Lower lobe of right lung (tissue), 2 donors: ENCODE measurements at regions not wholly inside any gene's neighbourhood (a gene's known extent, or its start where the extent isn't known, plus 50 kb on each side); places are given as distances from the start of the nearest gene placed in this dataset.

ENCODE experiments used
- ATAC-seq, 2 donors: fragments of 200-7000 bp; cut with Tn5 transposase; one replicate each; pipeline ENCODE4 v1.9.1; 2020 to 2022; ENCODE audit warnings: mild to moderate bottlenecking in 2 of 2, moderate library complexity in 2 of 2
- DNase-seq: peaks from one replicate; pipeline ENCODE4 v3.0.0-alpha.2; 2020
- H3K27ac ChIP-seq: fragments of 200-600 bp; one replicate; pipeline ENCODE4 v1.8.0; 2022
- H3K27me3 ChIP-seq: fragments of 200-600 bp; one replicate; pipeline ENCODE4 v1.8.0; 2022; ENCODE audit warnings: low read depth
- H3K36me3 ChIP-seq: fragments of 200-600 bp; one replicate; pipeline ENCODE4 v1.8.0; 2022; ENCODE audit warnings: mild to moderate bottlenecking
- H3K4me1 ChIP-seq: fragments of 200-600 bp; one replicate; pipeline ENCODE4 v1.8.0; 2022
- H3K4me3 ChIP-seq: fragments of 200-600 bp; one replicate; pipeline ENCODE4 v1.8.0; 2022; ENCODE audit warnings: mild to moderate bottlenecking
- H3K9me3 ChIP-seq: fragments of 200-600 bp; one replicate; pipeline ENCODE4 v1.8.0; 2022
- intact Hi-C: fragments of 100-400 bp; cut with DNase I; formaldehyde crosslinking; loops from one replicate; pipeline ENCODE4 v1.11.0; 2022
- TF ChIP-seq, protein P1 (sequence below): fragments of 200-600 bp; IDR thresholded peaks from one replicate; pipeline ENCODE4 v1.8.0; 2022; ENCODE audit warnings: antibody characterized with exemption, mild to moderate bottlenecking
- donor health status: DM: no; HTN: yes; CAD: no; lungs with severe emphysema.

DNA sequence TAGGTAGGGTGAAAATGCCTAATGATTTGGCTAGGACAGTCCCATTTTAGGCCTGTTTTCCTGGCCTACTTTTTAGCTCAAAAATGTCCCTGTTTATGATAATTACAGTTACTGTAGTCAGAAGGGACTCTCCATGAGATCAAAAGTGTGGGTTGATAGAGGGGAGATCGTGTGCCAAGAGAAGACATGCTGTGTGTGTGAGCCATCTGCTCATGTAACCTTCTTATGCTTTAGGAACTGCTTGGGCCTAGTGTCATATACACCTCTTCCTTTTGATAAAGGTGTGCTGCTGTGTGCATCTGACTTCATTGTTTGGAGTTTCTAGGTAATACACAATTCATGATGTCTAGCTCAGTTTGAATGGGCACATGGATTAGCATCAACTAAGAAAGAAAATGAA is 786.5 kb downstream of the PDCD6IP start:
- TF ChIP-seq, protein P1, sequence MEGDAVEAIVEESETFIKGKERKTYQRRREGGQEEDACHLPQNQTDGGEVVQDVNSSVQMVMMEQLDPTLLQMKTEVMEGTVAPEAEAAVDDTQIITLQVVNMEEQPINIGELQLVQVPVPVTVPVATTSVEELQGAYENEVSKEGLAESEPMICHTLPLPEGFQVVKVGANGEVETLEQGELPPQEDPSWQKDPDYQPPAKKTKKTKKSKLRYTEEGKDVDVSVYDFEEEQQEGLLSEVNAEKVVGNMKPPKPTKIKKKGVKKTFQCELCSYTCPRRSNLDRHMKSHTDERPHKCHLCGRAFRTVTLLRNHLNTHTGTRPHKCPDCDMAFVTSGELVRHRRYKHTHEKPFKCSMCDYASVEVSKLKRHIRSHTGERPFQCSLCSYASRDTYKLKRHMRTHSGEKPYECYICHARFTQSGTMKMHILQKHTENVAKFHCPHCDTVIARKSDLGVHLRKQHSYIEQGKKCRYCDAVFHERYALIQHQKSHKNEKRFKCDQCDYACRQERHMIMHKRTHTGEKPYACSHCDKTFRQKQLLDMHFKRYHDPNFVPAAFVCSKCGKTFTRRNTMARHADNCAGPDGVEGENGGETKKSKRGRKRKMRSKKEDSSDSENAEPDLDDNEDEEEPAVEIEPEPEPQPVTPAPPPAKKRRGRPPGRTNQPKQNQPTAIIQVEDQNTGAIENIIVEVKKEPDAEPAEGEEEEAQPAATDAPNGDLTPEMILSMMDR = no peak
- Histone ChIP-seq H3K27me3 (no peaks in the 10 kb centered on the region), H3K4me3 (no peak overlapping the region), H3K9me3 (no peaks in the 10 kb centered on the region), H3K27ac (no peak overlapping the region), H3K4me1 (no peaks in the 10 kb centered on the region), H3K36me3 (no peaks in the 10 kb centered on the region)
- intact Hi-C loops = no loop called here
- ATAC-seq (no peak), DNase-seq (no peak)

DNA sequence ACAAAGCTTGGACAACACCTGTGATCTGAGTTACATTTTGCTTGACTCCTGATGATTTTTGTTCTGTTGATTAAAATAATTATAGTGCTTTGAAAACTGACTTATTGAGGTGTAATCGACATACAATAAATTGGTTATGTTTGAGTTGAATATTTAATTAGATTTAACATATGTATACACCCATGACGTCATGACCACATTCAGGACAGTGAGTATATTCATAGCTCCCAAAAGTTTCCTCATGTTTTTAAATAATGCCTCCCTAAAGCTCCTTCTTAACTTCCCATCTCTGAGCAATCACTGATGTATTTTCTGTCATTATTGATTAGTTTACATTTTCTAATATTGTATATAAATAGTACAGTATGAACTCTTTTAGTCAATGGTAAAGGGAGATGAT is 801.2 kb downstream of the PDCD6IP start:
- Histone ChIP-seq H3K27ac (no peak overlapping the region), H3K4me1 (no peaks in the 10 kb centered on the region), H3K36me3 (no peaks in the 10 kb centered on the region), H3K27me3 (no peaks in the 10 kb centered on the region), H3K9me3 (no peaks in the 10 kb centered on the region), H3K4me3 (no peak overlapping the region)
- no peak for ATAC-seq
- DNase-seq = no peak
- intact Hi-C loops = no loop called here
- TF ChIP-seq, protein P1 = no peak

DNA sequence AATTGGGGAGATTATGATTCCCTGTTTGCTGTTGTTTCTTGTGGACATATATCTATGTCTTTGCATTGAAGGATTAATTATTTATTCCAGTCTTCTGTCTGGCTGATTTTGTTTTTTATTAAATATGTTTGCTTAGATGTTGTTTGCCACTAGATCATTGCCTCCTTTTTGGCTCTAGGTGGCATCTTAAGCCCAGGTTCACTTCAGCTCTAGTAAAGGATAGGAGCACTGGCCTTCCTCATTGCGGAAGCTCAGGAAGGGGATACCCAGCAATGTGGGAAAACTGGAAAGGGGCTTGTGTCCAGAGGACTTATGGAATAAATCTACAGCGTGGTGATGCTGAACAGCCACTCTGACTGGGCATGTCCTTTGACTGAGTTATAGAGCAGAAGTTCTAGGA is 821.6 kb downstream of the PDCD6IP start:
- Histone ChIP-seq H3K4me1 (no peaks in the 10 kb centered on the region), H3K4me3 (no peak overlapping the region), H3K27me3 (no peaks in the 10 kb centered on the region), H3K36me3 (no peaks in the 10 kb centered on the region), H3K27ac (no peak overlapping the region), H3K9me3 (peaks cover 11% of the 10 kb centered on the region)
- TF ChIP-seq, protein P1 = no peak
- intact Hi-C loops = no loop called here
- ATAC-seq (no peak), DNase-seq (no peak)

DNA sequence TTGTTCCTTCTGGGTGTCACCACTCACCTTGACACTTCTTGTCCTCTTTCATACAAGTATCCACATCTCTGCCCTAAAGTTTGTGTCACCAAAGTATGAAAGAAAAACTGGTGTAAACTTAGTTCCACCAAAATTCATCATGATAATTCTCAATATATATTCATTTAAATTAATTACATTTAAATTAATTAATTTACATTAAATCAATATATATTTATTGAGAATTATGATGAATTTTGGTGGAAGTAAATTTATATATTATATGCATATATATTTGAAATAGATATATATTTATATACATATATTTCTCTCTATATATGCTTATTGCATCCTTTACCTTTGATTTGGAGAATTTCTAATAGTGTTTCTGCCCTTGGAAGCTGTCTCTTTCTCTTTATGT is 828.3 kb downstream of the PDCD6IP start:
- Histone ChIP-seq H3K4me3 (no peak overlapping the region), H3K27me3 (no peaks in the 10 kb centered on the region), H3K27ac (no peak overlapping the region), H3K36me3 (no peaks in the 10 kb centered on the region), H3K4me1 (no peaks in the 10 kb centered on the region), H3K9me3 (no peaks in the 10 kb centered on the region)
- no peak for ATAC-seq
- TF ChIP-seq, protein P1 = no peak
- DNase-seq = no peak
- intact Hi-C loops = no loop called here

DNA sequence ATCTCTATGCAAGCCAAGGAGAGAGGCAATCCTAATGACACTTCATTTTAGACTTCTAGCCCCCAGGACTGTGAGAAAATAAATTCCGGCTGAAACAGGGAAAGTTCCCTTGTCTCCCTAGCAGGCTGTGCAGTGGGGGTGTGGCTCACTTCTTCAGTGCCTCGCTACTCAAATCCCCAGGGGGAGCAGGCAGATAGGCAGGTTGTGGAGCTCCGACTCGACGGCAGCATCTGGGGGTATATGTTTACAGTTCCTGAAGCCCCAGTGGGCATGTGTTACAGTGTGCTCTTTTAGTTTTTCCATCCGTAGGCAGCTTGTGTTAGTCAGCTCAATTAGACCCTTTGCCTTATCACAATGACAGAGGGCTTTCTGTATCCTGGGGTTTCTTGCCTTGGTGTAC is 836.5 kb downstream of the PDCD6IP start:
- intact Hi-C loops = no loop called here
- no peaks in the 10 kb centered on the region for H3K4me1 ChIP-seq
- H3K27me3 ChIP-seq = no peaks in the 10 kb centered on the region
- DNase-seq (no peak), ATAC-seq (no peak)
- H3K36me3 ChIP-seq = no peaks in the 10 kb centered on the region
- H3K9me3 ChIP-seq = no peaks in the 10 kb centered on the region
- H3K4me3 ChIP-seq = no peak overlapping the region
- TF ChIP-seq, protein P1 = no peak
- H3K27ac ChIP-seq = no peak overlapping the region

DNA sequence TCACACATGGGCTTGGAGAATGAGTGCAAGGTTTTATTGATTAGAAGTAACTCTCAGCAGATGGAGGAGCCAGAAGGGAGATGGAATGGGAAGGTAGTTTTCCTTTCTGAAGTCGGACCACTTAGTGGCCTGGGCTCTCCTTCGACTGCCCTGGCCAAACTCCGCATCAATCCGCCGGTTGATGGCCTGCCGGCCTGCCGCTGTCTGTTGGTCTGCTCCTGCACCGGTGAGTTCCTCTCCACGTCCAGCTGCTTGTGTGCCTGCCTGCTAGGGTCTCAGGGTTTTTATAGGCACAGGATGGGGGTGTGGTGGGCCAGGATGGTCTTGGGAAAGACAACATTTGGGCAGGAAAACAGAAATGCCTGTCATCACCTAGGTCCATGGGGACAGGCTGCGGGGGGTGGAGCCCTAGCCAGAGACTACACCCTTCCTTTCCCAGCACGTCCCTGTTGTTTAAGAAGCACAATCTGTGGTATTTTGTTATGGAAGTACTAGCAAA is 837.0 kb downstream of the PDCD6IP start:
- no peak overlapping the region for H3K27ac ChIP-seq
- intact Hi-C loops = no loop called here
- H3K36me3 ChIP-seq = no peaks in the 10 kb centered on the region
- no peaks in the 10 kb centered on the region for H3K27me3 ChIP-seq
- TF ChIP-seq, protein P1 = no peak
- H3K9me3 ChIP-seq = no peaks in the 10 kb centered on the region
- H3K4me1 ChIP-seq = no peaks in the 10 kb centered on the region
- no peak for DNase-seq
- no peak for ATAC-seq
- H3K4me3 ChIP-seq = no peak overlapping the region
